ENCODE measurements at regions not wholly inside any gene's neighbourhood (a gene's known extent, or its start where the extent isn't known, plus 50 kb on each side); places are given as distances from the start of the nearest gene placed in this dataset.
"Not testable (repeated sequence)": the region's sequence is repeated elsewhere in the genome, so short reads cannot be mapped to it uniquely, and the experiment has no call there.

DNA sequence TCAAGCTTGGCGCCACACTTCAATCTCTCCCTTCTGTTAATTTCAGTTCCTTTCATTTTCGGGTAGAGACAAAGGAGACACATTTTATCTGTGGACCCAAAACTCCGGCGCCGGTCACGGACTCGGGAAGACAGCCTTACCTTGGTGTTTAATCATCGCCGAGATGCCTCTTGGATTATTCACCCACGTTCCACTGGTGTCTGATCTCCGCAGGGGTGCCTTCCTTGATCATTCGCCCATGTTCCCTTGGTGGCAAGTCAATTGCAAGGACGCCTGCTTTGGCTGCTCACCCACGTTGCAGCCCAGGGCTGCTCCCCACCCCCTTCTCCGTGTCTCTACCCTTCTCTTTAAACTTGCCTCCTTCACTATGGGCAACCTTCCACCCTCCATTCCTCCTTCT is 830.6 kb downstream of the LTN1 start:
- 90% methylated on average over 11 of the region's 15 CpGs for WGBS (ENCODE audit: insufficient coverage)
- H3K4me3 Mint-ChIP-seq; H3K4me3 ChIP-seq (ENCODE audit: control extremely low read depth in 1 of 5, extremely low read depth in 1 of 5, insufficient read depth in 1 of 5, low read depth in 2 of 5, low read length in 4 of 5); CTCF ChIA-PET; H4K20me1 ChIP-seq (ENCODE audit: control insufficient read depth, insufficient read depth, low read length, poor library complexity, severe bottlenecking); H3K36me3 ChIP-seq (replicated peaks in 1 of 2; ENCODE audit: control extremely low read depth in 1 of 2, control insufficient read depth in 1 of 2, extremely low read depth in 1 of 2, insufficient read depth in 2 of 2, low read length in 1 of 2); H3K9me3 Mint-ChIP-seq (ENCODE audit: insufficient read depth); H3K27ac Mint-ChIP-seq; H3K4me2 ChIP-seq (replicated peaks; ENCODE audit: low read depth, low read length, poor library complexity, severe bottlenecking); H3K9me3 ChIP-seq (ENCODE audit: control extremely low read depth in 1 of 3, control insufficient read depth in 2 of 3, insufficient read depth in 1 of 3, low read length in 2 of 3); intact Hi-C loops (cut with micrococcal nuclease); H3K79me2 ChIP-seq (ENCODE audit: control insufficient read depth, insufficient read depth, low read length); H3K27me3 Mint-ChIP-seq; H2AFZ ChIP-seq (ENCODE audit: insufficient read depth, low read depth, low read length, poor library complexity, severe bottlenecking); H3K4me1 ChIP-seq (ENCODE audit: control insufficient read depth in 2 of 2, insufficient read depth in 2 of 2, low read length in 2 of 2); ATAC-seq (ENCODE audit: low read depth); DNase-seq; POLR2A ChIA-PET; H3K9ac ChIP-seq (ENCODE audit: low read length); H3K27ac ChIP-seq (ENCODE audit: low read length in 2 of 2); H3K27me3 ChIP-seq (replicated peaks in 1 of 4; ENCODE audit: control extremely low read depth in 1 of 4, control insufficient read depth in 3 of 4, insufficient read depth in 4 of 4, low read length in 3 of 4); H3K4me1 Mint-ChIP-seq: not testable (repeated sequence)

DNA sequence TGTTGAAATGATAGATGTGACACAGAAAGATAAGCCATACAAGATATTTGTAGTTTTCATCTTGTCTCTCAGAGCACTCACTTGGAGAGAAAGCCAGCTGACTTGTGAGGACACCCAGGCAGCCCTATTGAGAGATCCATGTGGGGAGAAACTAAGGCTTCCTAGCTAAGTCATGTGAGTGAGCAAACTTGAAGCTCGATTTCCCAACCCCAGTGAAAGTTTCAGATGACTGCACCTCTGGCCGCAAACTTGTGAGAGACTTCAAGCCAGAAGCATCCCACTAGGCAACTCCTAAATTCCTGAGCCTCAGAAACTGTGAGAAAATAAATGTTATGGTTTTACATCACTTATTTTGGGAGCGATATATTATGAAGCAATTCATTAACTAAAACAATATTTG is 832.3 kb downstream of the LTN1 start:
- ATAC-seq (ENCODE audit: low read depth) (no peak), DNase-seq (no peak)
- Histone ChIP-seq H3K4me2 (replicated peaks; ENCODE audit: low read depth, low read length, poor library complexity, severe bottlenecking) (no peak overlapping the region), H4K20me1 (ENCODE audit: control insufficient read depth, insufficient read depth, low read length, poor library complexity, severe bottlenecking) (no peaks in the 10 kb centered on the region), H3K9me3 (ENCODE audit: control extremely low read depth in 1 of 3, control insufficient read depth in 2 of 3, insufficient read depth in 1 of 3, low read length in 2 of 3) (no peaks in the 10 kb centered on the region), H3K4me1 (ENCODE audit: control insufficient read depth in 2 of 2, insufficient read depth in 2 of 2, low read length in 2 of 2) (no peaks in the 10 kb centered on the region), H3K27me3 (replicated peaks in 1 of 4; ENCODE audit: control extremely low read depth in 1 of 4, control insufficient read depth in 3 of 4, insufficient read depth in 4 of 4, low read length in 3 of 4) (no peaks in the 10 kb centered on the region), H2AFZ (ENCODE audit: insufficient read depth, low read depth, low read length, poor library complexity, severe bottlenecking) (no peak overlapping the region), H3K36me3 (replicated peaks in 1 of 2; ENCODE audit: control extremely low read depth in 1 of 2, control insufficient read depth in 1 of 2, extremely low read depth in 1 of 2, insufficient read depth in 2 of 2, low read length in 1 of 2) (no peaks in the 10 kb centered on the region), H3K4me3 (ENCODE audit: control extremely low read depth in 1 of 5, extremely low read depth in 1 of 5, insufficient read depth in 1 of 5, low read depth in 2 of 5, low read length in 4 of 5) (no peak overlapping the region), H3K9ac (ENCODE audit: low read length) (no peak overlapping the region), H3K79me2 (ENCODE audit: control insufficient read depth, insufficient read depth, low read length) (no peaks in the 10 kb centered on the region), H3K27ac (ENCODE audit: low read length in 2 of 2) (no peak overlapping the region)
- H3K9me3 Mint-ChIP-seq (ENCODE audit: insufficient read depth): peaks cover 5% of the 10 kb centered on the region
- intact Hi-C loops (cut with micrococcal nuclease): no loop called here
- no peak overlapping the region for H3K4me3 Mint-ChIP-seq
- TF ChIP-seq EZH2 (IDR thresholded peaks at IDR 0.05; ENCODE audit: borderline replicate concordance, insufficient read depth, low read depth, low read length, poor library complexity, severe bottlenecking): no peak
- TF ChIP-seq, protein P1, sequence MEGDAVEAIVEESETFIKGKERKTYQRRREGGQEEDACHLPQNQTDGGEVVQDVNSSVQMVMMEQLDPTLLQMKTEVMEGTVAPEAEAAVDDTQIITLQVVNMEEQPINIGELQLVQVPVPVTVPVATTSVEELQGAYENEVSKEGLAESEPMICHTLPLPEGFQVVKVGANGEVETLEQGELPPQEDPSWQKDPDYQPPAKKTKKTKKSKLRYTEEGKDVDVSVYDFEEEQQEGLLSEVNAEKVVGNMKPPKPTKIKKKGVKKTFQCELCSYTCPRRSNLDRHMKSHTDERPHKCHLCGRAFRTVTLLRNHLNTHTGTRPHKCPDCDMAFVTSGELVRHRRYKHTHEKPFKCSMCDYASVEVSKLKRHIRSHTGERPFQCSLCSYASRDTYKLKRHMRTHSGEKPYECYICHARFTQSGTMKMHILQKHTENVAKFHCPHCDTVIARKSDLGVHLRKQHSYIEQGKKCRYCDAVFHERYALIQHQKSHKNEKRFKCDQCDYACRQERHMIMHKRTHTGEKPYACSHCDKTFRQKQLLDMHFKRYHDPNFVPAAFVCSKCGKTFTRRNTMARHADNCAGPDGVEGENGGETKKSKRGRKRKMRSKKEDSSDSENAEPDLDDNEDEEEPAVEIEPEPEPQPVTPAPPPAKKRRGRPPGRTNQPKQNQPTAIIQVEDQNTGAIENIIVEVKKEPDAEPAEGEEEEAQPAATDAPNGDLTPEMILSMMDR (IDR thresholded peaks at IDR 0.05): no peak
- H3K4me1 Mint-ChIP-seq: no peaks in the 10 kb centered on the region
- 83% methylated on average over 2 of the region's 3 CpGs for WGBS (ENCODE audit: insufficient coverage)
- no peaks in the 10 kb centered on the region for H3K27me3 Mint-ChIP-seq
- POLR2A ChIA-PET: no interaction called here
- H3K27ac Mint-ChIP-seq: no peak overlapping the region
- CTCF ChIA-PET: no interaction called here
